GM18861 (cell line): ENCODE measurements at regions not wholly inside any gene's neighbourhood (a gene's known extent, or its start where the extent isn't known, plus 50 kb on each side); places are given as distances from the start of the nearest gene placed in this dataset.
"Not testable (repeated sequence)": the region's sequence is repeated elsewhere in the genome, so short reads cannot be mapped to it uniquely, and the experiment has no call there.

Experiments used
- ATAC-seq: cut with Tn5 transposase; IDR thresholded peaks from one replicate; pipeline ENCODE4 v1.9.1; 2021; ENCODE audit not compliant: unreplicated experiment

- ATAC-seq, result no peak
Observed at GRCh38 chr7:65453341-65454030, 79.8 kb downstream of the ZNF92 start.

GRCh38 chr7:65454469-65454868, 80.8 kb downstream of the ZNF92 start:
- ATAC-seq, result no peak

GRCh38 chr7:65455050-65455449, 81.4 kb downstream of the ZNF92 start:
- not testable (repeated sequence) for ATAC-seq

- no peak for ATAC-seq
Observed at GRCh38 chr7:65457705-65458104, 84.0 kb downstream of the ZNF92 start.

GRCh38 chr7:65459438-65459837, 85.8 kb downstream of the ZNF92 start:
- ATAC-seq, result no peak

GRCh38 chr7:65462148-65462716, 88.6 kb downstream of the ZNF92 start:
- ATAC-seq, result no peak

- ATAC-seq, result no peak
Observed at GRCh38 chr7:65463184-65463583, 89.5 kb downstream of the ZNF92 start.

GRCh38 chr7:65469919-65470558, 96.4 kb downstream of the ZNF92 start:
- ATAC-seq, result not testable (repeated sequence)

- no peak for ATAC-seq
Observed at GRCh38 chr7:65471587-65471986, 97.9 kb downstream of the ZNF92 start.

- no peak for ATAC-seq
Observed at GRCh38 chr7:65475040-65475726, 101.5 kb downstream of the ZNF92 start.

GRCh38 chr7:65475734-65476319, 102.2 kb downstream of the ZNF92 start:
- peak; percentile 92 for ATAC-seq

- no peak for ATAC-seq
Observed at GRCh38 chr7:65477326-65477725, 103.7 kb downstream of the ZNF92 start.

- ATAC-seq, result no peak
Observed at GRCh38 chr7:65489260-65489767, 115.7 kb downstream of the ZNF92 start.

GRCh38 chr7:65496697-65497096, 123.0 kb downstream of the ZNF92 start:
- not testable (repeated sequence) for ATAC-seq

GRCh38 chr7:65503434-65504152, 129.9 kb downstream of the ZNF92 start:
- no peak for ATAC-seq

- not testable (repeated sequence) for ATAC-seq
Observed at GRCh38 chr7:65504504-65505319, 131.1 kb downstream of the ZNF92 start.

GRCh38 chr7:65505320-65505633, 131.6 kb downstream of the ZNF92 start:
- ATAC-seq, result not testable (repeated sequence)

- ATAC-seq, result not testable (repeated sequence)
Observed at GRCh38 chr7:65508581-65509367, 135.1 kb downstream of the ZNF92 start.
